Transverse colon (tissue), 4 donors: ENCODE measurements at regions not wholly inside any gene's neighbourhood (a gene's known extent, or its start where the extent isn't known, plus 50 kb on each side); places are given as distances from the start of the nearest gene placed in this dataset.

ENCODE experiments used
- DNase-seq: peaks from one replicate; pipeline ENCODE4 v3.0.0-alpha.2; 2019
- H3K27ac ChIP-seq, 4 donors: fragments of 200-600 bp; sonication (generic); 2 replicates each; pipeline ENCODE4 v1.5.1; 2016 to 2018; ENCODE audit warnings: inconsistent platforms in 4 of 4
- H3K27me3 ChIP-seq: fragments of 200-600 bp; sonication (generic); 2 replicates; pipeline ENCODE4 v1.5.1; 2017; ENCODE audit warnings: inconsistent platforms
- H3K36me3 ChIP-seq, 4 donors: fragments of 200-600 bp; sonication (generic); 2 replicates each; pipeline ENCODE4 v1.5.1; 2017 to 2019; ENCODE audit warnings: inconsistent platforms in 4 of 4
- H3K4me1 ChIP-seq, 4 donors: fragments of 200-600 bp; sonication (generic); 2 replicates each; pipeline ENCODE4 v1.5.1; 2017 to 2020; ENCODE audit warnings: inconsistent platforms in 4 of 4
- H3K4me3 ChIP-seq, 4 donors: fragments of 200-600 bp; sonication (generic); 1 replicate in 1 of 4; 2 replicates in 3 of 4; pipeline versions ENCODE4 v1.5.1 to v1.6.1; 2017 to 2019; ENCODE audit warnings: inconsistent platforms in 4 of 4
- H3K9me3 ChIP-seq, 2 donors: fragments of 200-600 bp; sonication (generic); 2 replicates each; pipeline ENCODE4 v1.5.1; 2017 to 2019; ENCODE audit warnings: inconsistent platforms in 2 of 2
- CTCF ChIP-seq, 5 experiments: fragments of 200-600 bp in 3 of 5; fragments of 450-650 bp in 2 of 5; sonication (generic) in 3 of 5; IDR thresholded peaks; 1 replicate in 2 of 5; 2 replicates in 3 of 5; pipeline ENCODE4 v1.5.1; 2016 to 2017; ENCODE audit warnings: antibody characterized with exemption in 5 of 5, inconsistent platforms in 3 of 5, mild to moderate bottlenecking in 2 of 5, moderate library complexity in 1 of 5
- EP300 ChIP-seq: sonication (generic); formaldehyde crosslinking; IDR thresholded peaks from one replicate; pipeline ENCODE4 v1.6.1; 2017; ENCODE audit warnings: antibody characterized with exemption, low read depth
- POLR2A ChIP-seq: fragments of 450-650 bp; IDR thresholded peaks from one replicate; pipeline ENCODE4 v1.6.1; 2016; ENCODE audit warnings: antibody characterized with exemption, mild to moderate bottlenecking, moderate library complexity
- POLR2AphosphoS5 ChIP-seq, 3 donors: sonication (generic); formaldehyde crosslinking; IDR thresholded peaks; one replicate each; pipeline ENCODE4 v1.6.1; 2016; ENCODE audit warnings: antibody characterized with exemption in 3 of 3
- WGBS, 2 donors: methylation state at CpG; one replicate each; pipeline ENCODE4 v1.1.5; 2018; ENCODE audit warnings: low coverage in 1 of 2; 5-methylcytosine and 5-hydroxymethylcytosine counted together
- in situ Hi-C, 4 donors: fragments of 200-750 bp; cut with MboI; loops; one replicate each; pipeline versions ENCODE4 v1.15.0 to v1.15.1; 2017; ENCODE audit warnings: low sequenced_read_pairs in 3 of 4, low pct_ligation_motif_present in 1 of 4, low pct_unique_long_range_greater_than_20kb in 1 of 4
- intact Hi-C: fragments of 100-400 bp; cut with DNase I; formaldehyde crosslinking; loops from one replicate; pipeline ENCODE4 v1.15.1; 2023; ENCODE audit warnings: low total_unique reads

GRCh38 chr1:192872010-192872409 lies 63.2 kb downstream of the RGS2 start:
- Histone ChIP-seq H3K27me3 (no peaks in the 10 kb centered on the region), H3K4me3 (no peak overlapping the region), H3K27ac (no peak overlapping the region), H3K36me3 (no peaks in the 10 kb centered on the region), H3K4me1 (peaks cover 0 to under 1% (median 0%) of the 10 kb centered on the region in 4 donors), H3K9me3 (no peaks in the 10 kb centered on the region)
- in situ Hi-C loops (no loop called here), intact Hi-C loops (no loop called here)
- no peak for DNase-seq
- TF ChIP-seq CTCF (IDR thresholded peaks at IDR 0.05) (no peak), EP300 (no peak)
- WGBS, 2 donors = 78 to 81% methylated on average over 3 of the region's 3 CpGs

- H3K4me3 ChIP-seq = no peak overlapping the region
- in situ Hi-C loops (no loop called here), intact Hi-C loops (no loop called here)
- H3K9me3 ChIP-seq = no peaks in the 10 kb centered on the region
- H3K36me3 ChIP-seq = no peaks in the 10 kb centered on the region
- H3K27ac ChIP-seq = no peak overlapping the region
- TF ChIP-seq POLR2A = no peak
- no peak for TF ChIP-seq CTCF (IDR thresholded peaks at IDR 0.05)
- peaks cover 0 to 17% (median 10%) of the 10 kb centered on the region in 4 donors for H3K4me1 ChIP-seq
- no peaks in the 10 kb centered on the region for H3K27me3 ChIP-seq
- no peak for DNase-seq
Observed at GRCh38 chr1:192873836-192874235, 65.0 kb downstream of the RGS2 start.

GRCh38 chr1:192876633-192877032 lies 67.8 kb downstream of the RGS2 start:
- Histone ChIP-seq H3K4me1 (peaks cover 0 to 19% (median 10%) of the 10 kb centered on the region in 4 donors), H3K4me3 (no peak overlapping the region), H3K27ac (no peak overlapping the region), H3K27me3 (no peaks in the 10 kb centered on the region), H3K36me3 (no peaks in the 10 kb centered on the region), H3K9me3 (no peaks in the 10 kb centered on the region)
- 67 to 83% methylated on average over 1 of the region's 1 CpG for WGBS, 2 donors
- intact Hi-C loops = no loop called here
- in situ Hi-C loops = no loop called here
- DNase-seq = no peak
- TF ChIP-seq POLR2AphosphoS5 (IDR thresholded peaks at IDR 0.05) = no peak
- no peak for TF ChIP-seq CTCF (IDR thresholded peaks at IDR 0.05)
- no peak for TF ChIP-seq POLR2A
- TF ChIP-seq EP300 = no peak

GRCh38 chr1:192877283-192877886 lies 68.5 kb downstream of the RGS2 start:
- H3K4me1 ChIP-seq = peaks cover 0 to 19% (median 10%) of the 10 kb centered on the region in 4 donors
- TF ChIP-seq CTCF (IDR thresholded peaks at IDR 0.05) (no peak), POLR2A (no peak), POLR2AphosphoS5 (IDR thresholded peaks at IDR 0.05) (no peak), EP300 (no peak)
- intact Hi-C loops (no loop called here), in situ Hi-C loops (no loop called here)
- no peak overlapping the region for H3K4me3 ChIP-seq
- 50 to 56% methylated on average over 2 of the region's 2 CpGs for WGBS, 2 donors
- no peak for DNase-seq
- no peaks in the 10 kb centered on the region for H3K27me3 ChIP-seq
- peak overlapping the region in 3 of 4 donors; percentile 30 to 66 (median 56) for H3K27ac ChIP-seq
- no peaks in the 10 kb centered on the region for H3K36me3 ChIP-seq
- no peaks in the 10 kb centered on the region for H3K9me3 ChIP-seq
